Fibroblast of skin of left quadriceps (primary cell): ENCODE measurements at regions not wholly inside any gene's neighbourhood (a gene's known extent, or its start where the extent isn't known, plus 50 kb on each side); places are given as distances from the start of the nearest gene placed in this dataset.
"Not testable (repeated sequence)": the region's sequence is repeated elsewhere in the genome, so short reads cannot be mapped to it uniquely, and the experiment has no call there.

Source experiments
- DNase-seq, 2 experiments: peaks; one replicate each; pipeline ENCODE4 v3.0.0-alpha.2; 2013; ENCODE audit warnings: low read depth in 2 of 2

GRCh38 chr12:105880824-105881388 lies 257.8 kb downstream of the NUAK1 start:
- no peak for DNase-seq

- DNase-seq, result no peak
Measured at GRCh38 chr12:105882404-105882803, 256.4 kb downstream of the NUAK1 start.

GRCh38 chr12:105887131-105887530 lies 251.6 kb downstream of the NUAK1 start:
- DNase-seq, result no peak

GRCh38 chr12:105888696-105889095 lies 250.1 kb downstream of the NUAK1 start:
- DNase-seq, result peak; percentile 16 to 21

GRCh38 chr12:105892362-105892910 lies 246.3 kb downstream of the NUAK1 start:
- no peak for DNase-seq

- not testable (repeated sequence) for DNase-seq
Measured at GRCh38 chr12:105895197-105895832, 243.4 kb downstream of the NUAK1 start.

- DNase-seq, result no peak
Measured at GRCh38 chr12:105897311-105897725, 241.4 kb downstream of the NUAK1 start.

GRCh38 chr12:105898271-105898670 lies 240.5 kb downstream of the NUAK1 start:
- DNase-seq, result not testable (repeated sequence)

- DNase-seq, result no peak
Measured at GRCh38 chr12:105899589-105899988, 239.2 kb downstream of the NUAK1 start.

GRCh38 chr12:105906561-105906960 lies 232.2 kb downstream of the NUAK1 start:
- no peak for DNase-seq

- DNase-seq, result no peak
Measured at GRCh38 chr12:105907982-105908381, 230.8 kb downstream of the NUAK1 start.

GRCh38 chr12:105910030-105910429 lies 228.7 kb downstream of the NUAK1 start:
- DNase-seq, result no peak

- no peak for DNase-seq
Measured at GRCh38 chr12:105911966-105912365, 226.8 kb downstream of the NUAK1 start.

GRCh38 chr12:105912882-105913678 lies 225.7 kb downstream of the NUAK1 start:
- no peak for DNase-seq

- no peak for DNase-seq
Measured at GRCh38 chr12:105915997-105916759, 222.6 kb downstream of the NUAK1 start.

GRCh38 chr12:105916760-105917039 lies 222.1 kb downstream of the NUAK1 start:
- peak in 1 of 2 experiments; percentile 20 for DNase-seq

GRCh38 chr12:105920161-105920684 lies 218.5 kb downstream of the NUAK1 start:
- peak in 1 of 2 experiments; percentile 17 for DNase-seq

- no peak for DNase-seq
Measured at GRCh38 chr12:105921055-105921454, 217.7 kb downstream of the NUAK1 start.

- no peak for DNase-seq
Measured at GRCh38 chr12:105921872-105922669, 216.7 kb downstream of the NUAK1 start.

GRCh38 chr12:105922670-105923102 lies 216.1 kb downstream of the NUAK1 start:
- peak in 1 of 2 experiments; percentile 49 for DNase-seq
